IMR-90 (cell line): ENCODE measurements at regions not wholly inside any gene's neighbourhood (a gene's known extent, or its start where the extent isn't known, plus 50 kb on each side); places are given as distances from the start of the nearest gene placed in this dataset.

Source experiments
- ATAC-seq: fragments of 200-7000 bp; cut with Tn5 transposase; 2 replicates; pipeline ENCODE4 v1.9.1; 2020; ENCODE audit warnings: low read depth, mild to moderate bottlenecking, moderate library complexity
- BruUV-seq: library from RNA; stranded (reverse); fragments of 400-500 nt; replicated peaks from 2 replicates; lab custom pipeline; 2021; lab: Mats Ljungman, UMichigan
- CTCF ChIA-PET: fragments of 300-600 bp; formaldehyde crosslinking; extraction: SDS; loops from one replicate; lab custom pipeline; 2021; ENCODE audit warnings: antibody characterized with exemption; lab: Yijun Ruan, JAX
- POLR2A ChIA-PET: fragments of 300-600 bp; sonication (Branson Sonifier 250); formaldehyde crosslinking; loops from one replicate; lab custom pipeline; 2022; ENCODE audit warnings: antibody characterized with exemption; ENCODE audit not compliant: unreplicated experiment; lab: Charles Lee
- DNase-seq: peaks from one replicate; pipeline ENCODE4 v3.0.0; 2013
- H2AFZ ChIP-seq: replicated peaks from 2 replicates; pipeline ENCODE3; 2013; ENCODE audit warnings: low read length, mild to moderate bottlenecking; ENCODE audit not compliant: poor library complexity
- H2AK5ac ChIP-seq: 2 replicates; pipeline ENCODE4 v1.6.1; 2013; ENCODE audit warnings: low read depth, low read length, inconsistent platforms
- H2AK9ac ChIP-seq: replicated peaks from 2 replicates; pipeline ENCODE3; 2013; ENCODE audit warnings: mild to moderate bottlenecking, low read depth, low read length, moderate library complexity; ENCODE audit not compliant: poor library complexity
- H2BK120ac ChIP-seq: 2 replicates; pipeline ENCODE4 v1.6.1; 2013; ENCODE audit warnings: low read depth, low read length, inconsistent platforms
- H2BK15ac ChIP-seq: 3 replicates; pipeline ENCODE4 v1.6.1; 2013; ENCODE audit warnings: low read depth, low read length, inconsistent platforms
- H2BK20ac ChIP-seq: 2 replicates; pipeline ENCODE4 v1.6.1; 2013; ENCODE audit warnings: low read depth, mild to moderate bottlenecking, inconsistent platforms, low read length, moderate library complexity
- H2BK5ac ChIP-seq: 2 replicates; pipeline ENCODE4 v1.6.1; 2013; ENCODE audit warnings: mild to moderate bottlenecking, low read depth, low read length, inconsistent platforms; ENCODE audit not compliant: poor library complexity, severe bottlenecking
- H3K14ac ChIP-seq: replicated peaks from 2 replicates; pipeline ENCODE4 v1.6.1; 2013; ENCODE audit warnings: low read depth, low read length, inconsistent platforms
- H3K18ac ChIP-seq: 2 replicates; pipeline ENCODE4 v1.6.1; 2013; ENCODE audit warnings: low read depth, low read length, control low read depth
- H3K23ac ChIP-seq: 2 replicates; pipeline ENCODE4 v1.6.1; 2013; ENCODE audit warnings: low read depth, low read length, inconsistent platforms
- H3K27ac ChIP-seq: 2 replicates; pipeline ENCODE4 v1.5.1; 2013; ENCODE audit warnings: mild to moderate bottlenecking, control low read depth, low read length; ENCODE audit not compliant: insufficient read depth
- H3K27me3 ChIP-seq: 2 replicates; pipeline ENCODE4 v1.6.1; 2013; ENCODE audit warnings: low read length; ENCODE audit not compliant: control insufficient read depth, insufficient read depth
- H3K36me3 ChIP-seq: 2 replicates; pipeline ENCODE4 v1.6.1; 2013; ENCODE audit warnings: low read length, mixed read lengths; ENCODE audit not compliant: control insufficient read depth, insufficient read depth
- H3K4ac ChIP-seq: 2 replicates; pipeline ENCODE4 v1.6.1; 2013; ENCODE audit warnings: low read depth, low read length, inconsistent platforms
- H3K4me1 ChIP-seq: 2 replicates; pipeline ENCODE4 v1.6.1; 2013; ENCODE audit warnings: low read length, mixed read lengths; ENCODE audit not compliant: control insufficient read depth, insufficient read depth
- H3K4me2 ChIP-seq: 2 replicates; pipeline ENCODE4 v1.6.1; 2013; ENCODE audit warnings: low read depth, mild to moderate bottlenecking, control low read depth, low read length, moderate library complexity
- H3K4me3 ChIP-seq: 2 replicates; pipeline ENCODE4 v1.5.1; 2013; ENCODE audit warnings: low read depth, mild to moderate bottlenecking, control low read depth, low read length, moderate library complexity; ENCODE audit not compliant: insufficient read depth
- H3K56ac ChIP-seq: 2 replicates; pipeline ENCODE4 v1.6.1; 2013; ENCODE audit warnings: low read length, inconsistent platforms; ENCODE audit not compliant: insufficient read depth; ENCODE audit errors: extremely low read depth
- H3K79me1 ChIP-seq, 2 experiments: 2 replicates each; pipeline ENCODE4 v1.6.1; 2013; ENCODE audit warnings: low read length in 2 of 2, inconsistent platforms in 1 of 2, low read depth in 1 of 2
- H3K9ac ChIP-seq: 2 replicates; pipeline ENCODE4 v1.6.1; 2013; ENCODE audit warnings: low read depth, low read length, control low read depth
- H3K9me1 ChIP-seq: 2 replicates; pipeline ENCODE4 v1.6.1; 2013; ENCODE audit warnings: low read length, inconsistent platforms; ENCODE audit not compliant: insufficient read depth
- H3K9me3 ChIP-seq: 2 replicates; pipeline ENCODE4 v1.6.1; 2013; ENCODE audit warnings: low read length; ENCODE audit not compliant: control insufficient read depth, insufficient read depth
- H4K20me1 ChIP-seq: 2 replicates; pipeline ENCODE4 v1.6.1; 2013; ENCODE audit warnings: low read length, inconsistent platforms; ENCODE audit not compliant: insufficient read depth
- H4K5ac ChIP-seq: 2 replicates; pipeline ENCODE4 v1.6.1; 2013; ENCODE audit warnings: mild to moderate bottlenecking, low read depth, low read length, control low read depth
- H4K8ac ChIP-seq, 2 experiments: 2 replicates each; pipeline ENCODE4 v1.6.1; 2013; ENCODE audit warnings: low read depth in 2 of 2, low read length in 2 of 2, control low read depth in 1 of 2, inconsistent platforms in 1 of 2
- H4K91ac ChIP-seq: 2 replicates; pipeline ENCODE4 v1.6.1; 2013; ENCODE audit warnings: low read depth, low read length, inconsistent platforms; ENCODE audit not compliant: insufficient read depth
- RCOR1 ChIP-seq: IDR thresholded peaks from 2 replicates; pipeline ENCODE4 v1.6.1; 2012; ENCODE audit warnings: mild to moderate bottlenecking, low read length, improper control_type of control experiment; ENCODE audit not compliant: insufficient replicate concordance
- WGBS, 2 experiments: methylation state at CpG; one replicate each; pipeline versions ENCODE4 v1.1.5 to v1.1.7; 2013; ENCODE audit warnings: missing lambda C conversion rate in 2 of 2; ENCODE audit not compliant: insufficient read length in 1 of 2; ENCODE audit errors: extremely low coverage in 2 of 2; 5-methylcytosine and 5-hydroxymethylcytosine counted together
- dilution Hi-C: fragments of 300-500 bp; cut with HindIII; formaldehyde crosslinking; loops from one replicate; pipeline ENCODE4 v1.14.3; 2018; ENCODE audit warnings: low sequenced_read_pairs; ENCODE audit not compliant: unreplicated experiment
- in situ Hi-C: fragments of 300-500 bp; cut with MboI; formaldehyde crosslinking; loops from 3 replicates; pipeline ENCODE4 v1.14.3; 2019; ENCODE audit warnings: low sequenced_read_pairs, inconsistent platforms, mixed read lengths
- intact Hi-C: fragments of 100-400 bp; cut with micrococcal nuclease; formaldehyde crosslinking; loops from 2 replicates; pipeline ENCODE4 v1.10.0; 2022
- TF ChIP-seq, protein P1 (sequence below): fragments of 150-350 bp; IDR thresholded peaks from 2 replicates; pipeline ENCODE4 v1.6.1; 2017; ENCODE audit warnings: mild to moderate bottlenecking, antibody characterized with exemption, low read length, low read depth

DNA sequence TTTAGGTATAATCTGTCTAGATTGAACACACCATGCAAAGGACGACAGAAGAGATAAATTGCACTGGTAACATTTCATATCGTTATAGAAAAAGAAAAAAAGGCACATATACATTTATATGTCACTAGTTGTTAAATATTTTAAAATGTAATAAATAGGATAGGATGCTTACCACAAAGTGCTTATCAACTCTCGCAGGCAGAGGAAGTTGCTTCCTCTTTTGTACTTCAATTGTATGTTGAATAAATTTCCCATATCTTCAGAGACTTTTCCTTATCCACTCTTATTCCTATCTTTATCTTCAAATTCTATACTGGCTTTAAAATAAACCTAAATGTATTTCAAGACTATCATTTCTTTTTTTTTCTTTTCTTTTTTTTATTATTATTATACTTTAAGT, 163.3 kb upstream of the SPOCK3 start:
- Histone ChIP-seq H2AK5ac (no peak overlapping the region), H2AFZ (no peak overlapping the region), H4K91ac (no peak overlapping the region), H3K36me3 (no peaks in the 10 kb centered on the region), H3K18ac (no peak overlapping the region), H3K56ac (no peak overlapping the region), H3K9me1 (no peaks in the 10 kb centered on the region), H2BK5ac (no peak overlapping the region), H2BK20ac (no peak overlapping the region), H4K8ac (no peak overlapping the region), H4K20me1 (no peaks in the 10 kb centered on the region), H2BK15ac (no peak overlapping the region), H3K27me3 (no peaks in the 10 kb centered on the region), H3K23ac (no peak overlapping the region), H3K4me1 (no peaks in the 10 kb centered on the region), H3K9ac (no peak overlapping the region), H3K14ac (no peak overlapping the region), H3K27ac (no peak overlapping the region), H3K4me2 (no peak overlapping the region), H3K4ac (no peak overlapping the region), H4K5ac (no peak overlapping the region), H2BK120ac (no peak overlapping the region), H3K9me3 (no peaks in the 10 kb centered on the region; the same call in 1 of the 2 replicates), H2AK9ac (no peak overlapping the region), H3K4me3 (no peak overlapping the region), H3K79me1 (no peaks in the 10 kb centered on the region)
- CTCF ChIA-PET, result no interaction called here
- ATAC-seq (no peak), DNase-seq (no peak)
- POLR2A ChIA-PET, result no interaction called here
- BruUV-seq, result no TSS peak
- intact Hi-C loops, result no loop called here
- no CpG with 5 or more reads among the region's 3 CpGs for whole genome bisulfite sequencing, 2 experiments
- dilution Hi-C loops, result no loop called here
- no peak for TF ChIP-seq RCOR1
- TF ChIP-seq, protein P1, sequence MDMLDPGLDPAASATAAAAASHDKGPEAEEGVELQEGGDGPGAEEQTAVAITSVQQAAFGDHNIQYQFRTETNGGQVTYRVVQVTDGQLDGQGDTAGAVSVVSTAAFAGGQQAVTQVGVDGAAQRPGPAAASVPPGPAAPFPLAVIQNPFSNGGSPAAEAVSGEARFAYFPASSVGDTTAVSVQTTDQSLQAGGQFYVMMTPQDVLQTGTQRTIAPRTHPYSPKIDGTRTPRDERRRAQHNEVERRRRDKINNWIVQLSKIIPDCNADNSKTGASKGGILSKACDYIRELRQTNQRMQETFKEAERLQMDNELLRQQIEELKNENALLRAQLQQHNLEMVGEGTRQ, result no peak
- in situ Hi-C loops, result no loop called here
